Esophagus muscularis mucosa (tissue), 4 donors: ENCODE measurements at regions not wholly inside any gene's neighbourhood (a gene's known extent, or its start where the extent isn't known, plus 50 kb on each side); places are given as distances from the start of the nearest gene placed in this dataset.

ENCODE experiments used
- EP300 ChIP-seq: sonication (generic); formaldehyde crosslinking; IDR thresholded peaks from one replicate; pipeline ENCODE4 v1.6.1; 2017; ENCODE audit warnings: antibody characterized with exemption
- POLR2A ChIP-seq: fragments of 450-650 bp; IDR thresholded peaks from one replicate; pipeline ENCODE4 v1.6.1; 2017; ENCODE audit warnings: antibody characterized with exemption, moderate library complexity, mild to moderate bottlenecking, low read depth
- POLR2AphosphoS5 ChIP-seq, 2 donors: sonication (generic); formaldehyde crosslinking; IDR thresholded peaks; one replicate each; pipeline ENCODE4 v1.6.1; 2017; ENCODE audit warnings: antibody characterized with exemption in 2 of 2
- TF ChIP-seq, protein P1 (sequence below), 3 experiments: fragments of 200-600 bp in 2 of 3; fragments of 450-650 bp in 1 of 3; sonication (generic) in 2 of 3; IDR thresholded peaks; one replicate each; pipeline ENCODE4 v1.5.1; 2017 to 2019; ENCODE audit warnings: antibody characterized with exemption in 3 of 3, mild to moderate bottlenecking in 2 of 3, moderate library complexity in 1 of 3

DNA sequence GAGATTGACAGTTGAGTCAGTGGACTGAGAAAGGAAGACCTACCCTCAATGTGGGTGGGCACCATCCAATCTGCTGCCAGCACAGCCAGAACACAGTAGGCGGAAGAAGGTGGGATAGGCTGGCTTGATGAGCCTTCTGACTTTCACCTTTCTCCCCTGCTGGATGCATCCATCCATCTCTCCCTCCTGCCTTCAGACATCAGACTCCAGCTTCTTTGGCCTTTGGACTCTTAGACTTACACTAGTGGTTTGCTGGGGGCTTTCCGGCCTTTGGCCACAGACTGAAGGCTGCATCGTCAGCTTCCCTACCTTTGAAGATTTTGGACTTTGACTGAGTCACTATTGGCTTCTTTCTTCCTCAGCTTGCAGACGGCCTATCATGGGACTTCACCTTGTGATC, 456.5 kb upstream of the MIS18BP1 start:
- TF ChIP-seq, protein P1, sequence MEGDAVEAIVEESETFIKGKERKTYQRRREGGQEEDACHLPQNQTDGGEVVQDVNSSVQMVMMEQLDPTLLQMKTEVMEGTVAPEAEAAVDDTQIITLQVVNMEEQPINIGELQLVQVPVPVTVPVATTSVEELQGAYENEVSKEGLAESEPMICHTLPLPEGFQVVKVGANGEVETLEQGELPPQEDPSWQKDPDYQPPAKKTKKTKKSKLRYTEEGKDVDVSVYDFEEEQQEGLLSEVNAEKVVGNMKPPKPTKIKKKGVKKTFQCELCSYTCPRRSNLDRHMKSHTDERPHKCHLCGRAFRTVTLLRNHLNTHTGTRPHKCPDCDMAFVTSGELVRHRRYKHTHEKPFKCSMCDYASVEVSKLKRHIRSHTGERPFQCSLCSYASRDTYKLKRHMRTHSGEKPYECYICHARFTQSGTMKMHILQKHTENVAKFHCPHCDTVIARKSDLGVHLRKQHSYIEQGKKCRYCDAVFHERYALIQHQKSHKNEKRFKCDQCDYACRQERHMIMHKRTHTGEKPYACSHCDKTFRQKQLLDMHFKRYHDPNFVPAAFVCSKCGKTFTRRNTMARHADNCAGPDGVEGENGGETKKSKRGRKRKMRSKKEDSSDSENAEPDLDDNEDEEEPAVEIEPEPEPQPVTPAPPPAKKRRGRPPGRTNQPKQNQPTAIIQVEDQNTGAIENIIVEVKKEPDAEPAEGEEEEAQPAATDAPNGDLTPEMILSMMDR (IDR thresholded peaks at IDR 0.05): no peak
- TF ChIP-seq EP300: no peak
- no peak for TF ChIP-seq POLR2AphosphoS5 (IDR thresholded peaks at IDR 0.05)
- TF ChIP-seq POLR2A: no peak
